ENCODE measurements at regions not wholly inside any gene's neighbourhood (a gene's known extent, or its start where the extent isn't known, plus 50 kb on each side); places are given as distances from the start of the nearest gene placed in this dataset.
"Not testable (repeated sequence)": the region's sequence is repeated elsewhere in the genome, so short reads cannot be mapped to it uniquely, and the experiment has no call there.

- H3K9me3 Mint-ChIP-seq, result no peaks in the 10 kb centered on the region
- H3K4me1 Mint-ChIP-seq, result no peaks in the 10 kb centered on the region
- H3K4me3 Mint-ChIP-seq, result no peak overlapping the region
- no peak for DNase-seq (ENCODE audit: low spot score in 2 of 2)
- H3K27ac Mint-ChIP-seq (ENCODE audit: low read depth), result no peak overlapping the region
- no peaks in the 10 kb centered on the region for H3K36me3 Mint-ChIP-seq (ENCODE audit: insufficient read depth)
- no peak for ATAC-seq (replicated peaks; ENCODE audit: extremely low read depth, poor library complexity, severe bottlenecking)
- no peaks in the 10 kb centered on the region for H3K27me3 Mint-ChIP-seq
Measured at GRCh38 chr11:105357146-105357545, 217.6 kb upstream of the CARD18 start.

- H3K4me1 Mint-ChIP-seq, H3K27me3 Mint-ChIP-seq, H3K4me3 Mint-ChIP-seq: not testable (repeated sequence)
Measured at GRCh38 chr11:105349867-105350266, 210.3 kb upstream of the CARD18 start.

GRCh38 chr11:105344938-105345337 is 205.4 kb upstream of the CARD18 start:
- Mint-ChIP-seq H3K27me3 (peaks cover 13% of the 10 kb centered on the region), H3K4me3 (no peak overlapping the region), H3K4me1 (no peaks in the 10 kb centered on the region), H3K27ac (ENCODE audit: low read depth) (no peak overlapping the region), H3K9me3 (no peaks in the 10 kb centered on the region), H3K36me3 (ENCODE audit: insufficient read depth) (no peaks in the 10 kb centered on the region)
- no peak for ATAC-seq (replicated peaks; ENCODE audit: extremely low read depth, poor library complexity, severe bottlenecking)
- no peak for DNase-seq (ENCODE audit: low spot score in 2 of 2)

More at GRCh38 chr11:105349867-105350266, 210.3 kb upstream of the CARD18 start:
- not testable (repeated sequence) for DNase-seq (ENCODE audit: low spot score in 2 of 2); ATAC-seq (replicated peaks; ENCODE audit: extremely low read depth, poor library complexity, severe bottlenecking); H3K9me3 Mint-ChIP-seq; H3K27ac Mint-ChIP-seq (ENCODE audit: low read depth); H3K36me3 Mint-ChIP-seq (ENCODE audit: insufficient read depth)

GRCh38 chr11:105334025-105334714 is 194.6 kb upstream of the CARD18 start:
- DNase-seq (ENCODE audit: low spot score in 2 of 2) (no peak), ATAC-seq (replicated peaks; ENCODE audit: extremely low read depth, poor library complexity, severe bottlenecking) (no peak)
- Mint-ChIP-seq H3K27me3 (peaks cover 23% of the 10 kb centered on the region), H3K36me3 (ENCODE audit: insufficient read depth) (no peaks in the 10 kb centered on the region), H3K27ac (ENCODE audit: low read depth) (no peak overlapping the region), H3K4me3 (no peak overlapping the region), H3K9me3 (no peaks in the 10 kb centered on the region), H3K4me1 (no peaks in the 10 kb centered on the region)

- H3K27ac Mint-ChIP-seq (ENCODE audit: low read depth), result no peak overlapping the region
- ATAC-seq (replicated peaks; ENCODE audit: extremely low read depth, poor library complexity, severe bottlenecking), result no peak
- no peaks in the 10 kb centered on the region for H3K36me3 Mint-ChIP-seq (ENCODE audit: insufficient read depth)
- DNase-seq (ENCODE audit: low spot score in 2 of 2), result no peak
- H3K27me3 Mint-ChIP-seq, result peaks cover 23% of the 10 kb centered on the region
- no peaks in the 10 kb centered on the region for H3K9me3 Mint-ChIP-seq
- H3K4me3 Mint-ChIP-seq, result no peak overlapping the region
- no peaks in the 10 kb centered on the region for H3K4me1 Mint-ChIP-seq
Measured at GRCh38 chr11:105333153-105333552, 193.6 kb upstream of the CARD18 start.

GRCh38 chr11:105332171-105332570 is 192.6 kb upstream of the CARD18 start:
- Mint-ChIP-seq H3K4me3 (no peak overlapping the region), H3K27me3 (peaks cover 23% of the 10 kb centered on the region), H3K27ac (ENCODE audit: low read depth) (no peak overlapping the region), H3K36me3 (ENCODE audit: insufficient read depth) (no peaks in the 10 kb centered on the region), H3K9me3 (no peaks in the 10 kb centered on the region), H3K4me1 (no peaks in the 10 kb centered on the region)
- no peak for ATAC-seq (replicated peaks; ENCODE audit: extremely low read depth, poor library complexity, severe bottlenecking)
- no peak for DNase-seq (ENCODE audit: low spot score in 2 of 2)

GRCh38 chr11:105328061-105328460 is 188.5 kb upstream of the CARD18 start:
- H3K27ac Mint-ChIP-seq (ENCODE audit: low read depth), result no peak overlapping the region
- H3K4me3 Mint-ChIP-seq, result no peak overlapping the region
- H3K9me3 Mint-ChIP-seq, result no peaks in the 10 kb centered on the region
- no peaks in the 10 kb centered on the region for H3K27me3 Mint-ChIP-seq
- DNase-seq (ENCODE audit: low spot score in 2 of 2), result no peak
- H3K4me1 Mint-ChIP-seq, result no peaks in the 10 kb centered on the region
- H3K36me3 Mint-ChIP-seq (ENCODE audit: insufficient read depth), result no peaks in the 10 kb centered on the region
- no peak for ATAC-seq (replicated peaks; ENCODE audit: extremely low read depth, poor library complexity, severe bottlenecking)

GRCh38 chr11:105324156-105324555 is 184.6 kb upstream of the CARD18 start:
- Mint-ChIP-seq H3K9me3 (no peaks in the 10 kb centered on the region), H3K27me3 (peaks cover 8% of the 10 kb centered on the region), H3K36me3 (ENCODE audit: insufficient read depth) (no peaks in the 10 kb centered on the region), H3K27ac (ENCODE audit: low read depth) (no peak overlapping the region), H3K4me3 (no peak overlapping the region), H3K4me1 (no peaks in the 10 kb centered on the region)
- no peak for DNase-seq (ENCODE audit: low spot score in 2 of 2)
- no peak for ATAC-seq (replicated peaks; ENCODE audit: extremely low read depth, poor library complexity, severe bottlenecking)

GRCh38 chr11:105321696-105322095 is 182.1 kb upstream of the CARD18 start:
- no peak overlapping the region for H3K4me3 Mint-ChIP-seq
- no peak for DNase-seq (ENCODE audit: low spot score in 2 of 2)

GRCh38 chr11:105315287-105315686 is 175.7 kb upstream of the CARD18 start:
- H3K4me3 Mint-ChIP-seq, result no peak overlapping the region
- no peaks in the 10 kb centered on the region for H3K36me3 Mint-ChIP-seq (ENCODE audit: insufficient read depth)
- ATAC-seq (replicated peaks; ENCODE audit: extremely low read depth, poor library complexity, severe bottlenecking), result no peak
- H3K27me3 Mint-ChIP-seq, result peaks cover 13% of the 10 kb centered on the region
- no peaks in the 10 kb centered on the region for H3K4me1 Mint-ChIP-seq
- no peak for DNase-seq (ENCODE audit: low spot score in 2 of 2)
- no peaks in the 10 kb centered on the region for H3K9me3 Mint-ChIP-seq
- no peak overlapping the region for H3K27ac Mint-ChIP-seq (ENCODE audit: low read depth)

More at GRCh38 chr11:105321696-105322095, 182.1 kb upstream of the CARD18 start:
- H3K27ac Mint-ChIP-seq (ENCODE audit: low read depth), result no peak overlapping the region
- peaks cover 13% of the 10 kb centered on the region for H3K27me3 Mint-ChIP-seq
- ATAC-seq (replicated peaks; ENCODE audit: extremely low read depth, poor library complexity, severe bottlenecking), result no peak
- no peaks in the 10 kb centered on the region for H3K9me3 Mint-ChIP-seq
- H3K4me1 Mint-ChIP-seq, result no peaks in the 10 kb centered on the region
- no peaks in the 10 kb centered on the region for H3K36me3 Mint-ChIP-seq (ENCODE audit: insufficient read depth)

- Mint-ChIP-seq H3K9me3 (no peaks in the 10 kb centered on the region), H3K27me3 (no peaks in the 10 kb centered on the region), H3K36me3 (ENCODE audit: insufficient read depth) (no peaks in the 10 kb centered on the region), H3K27ac (ENCODE audit: low read depth) (no peak overlapping the region), H3K4me3 (no peak overlapping the region), H3K4me1 (no peaks in the 10 kb centered on the region)
- no peak for ATAC-seq (replicated peaks; ENCODE audit: extremely low read depth, poor library complexity, severe bottlenecking)
- no peak for DNase-seq (ENCODE audit: low spot score in 2 of 2)
Measured at GRCh38 chr11:105312266-105312665, 172.7 kb upstream of the CARD18 start.

- no peaks in the 10 kb centered on the region for H3K4me1 Mint-ChIP-seq
- no peaks in the 10 kb centered on the region for H3K9me3 Mint-ChIP-seq
- H3K27ac Mint-ChIP-seq (ENCODE audit: low read depth), result no peak overlapping the region
- no peak overlapping the region for H3K4me3 Mint-ChIP-seq
- no peak for DNase-seq (ENCODE audit: low spot score in 2 of 2)
- H3K27me3 Mint-ChIP-seq, result peaks cover 15% of the 10 kb centered on the region
- ATAC-seq (replicated peaks; ENCODE audit: extremely low read depth, poor library complexity, severe bottlenecking), result no peak
- no peaks in the 10 kb centered on the region for H3K36me3 Mint-ChIP-seq (ENCODE audit: insufficient read depth)
Measured at GRCh38 chr11:105298630-105299029, 159.1 kb upstream of the CARD18 start.

GRCh38 chr11:105298174-105298573 is 158.6 kb upstream of the CARD18 start:
- no peak for DNase-seq (ENCODE audit: low spot score in 2 of 2)
- Mint-ChIP-seq H3K4me1 (no peaks in the 10 kb centered on the region), H3K27me3 (peaks cover 15% of the 10 kb centered on the region), H3K4me3 (no peak overlapping the region), H3K9me3 (no peaks in the 10 kb centered on the region), H3K36me3 (ENCODE audit: insufficient read depth) (no peaks in the 10 kb centered on the region), H3K27ac (ENCODE audit: low read depth) (no peak overlapping the region)
- ATAC-seq (replicated peaks; ENCODE audit: extremely low read depth, poor library complexity, severe bottlenecking), result no peak
